ENCODE measurements at regions not wholly inside any gene's neighbourhood (a gene's known extent, or its start where the extent isn't known, plus 50 kb on each side); places are given as distances from the start of the nearest gene placed in this dataset.

DNA sequence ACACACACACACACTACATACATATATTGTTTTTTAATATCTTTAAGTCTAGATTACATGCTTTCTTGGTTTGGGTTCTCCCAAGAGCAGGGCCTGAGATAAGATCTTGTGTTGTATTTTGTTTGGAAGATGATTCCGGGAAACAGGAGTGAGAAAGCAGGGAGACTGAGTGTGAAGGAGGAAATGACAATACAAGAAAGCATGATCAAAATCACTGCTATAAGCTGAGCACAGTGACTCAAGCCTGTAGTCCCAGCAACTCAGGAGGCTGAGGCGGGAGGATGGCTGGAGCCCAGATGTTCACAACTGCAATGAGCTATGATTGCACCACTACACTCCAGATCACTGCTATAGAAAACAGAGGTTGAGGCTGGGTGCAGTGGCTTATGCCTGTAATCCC is 267.6 kb downstream of the SKIDA1 start:
- Histone ChIP-seq H3K4ac (replicated peaks; ENCODE audit: insufficient read length, low read depth, low read length) (no peak overlapping the region), H3K36me3 (ENCODE audit: control insufficient read depth in 2 of 4, insufficient read depth in 4 of 4, low read length in 3 of 4) (no peaks in the 10 kb centered on the region), H3K4me1 (replicated peaks in 1 of 4; ENCODE audit: control insufficient read depth in 3 of 4, insufficient read depth in 4 of 4, low read length in 3 of 4) (peaks cover 0 to 4% (median 1%) of the 10 kb centered on the region in 4 experiments; a peak in 3 of 7 replicates), H3K4me2 (ENCODE audit: insufficient read depth in 1 of 2, low read depth in 2 of 2, low read length in 2 of 2) (no peak overlapping the region), H3K9ac (replicated peaks in 1 of 4; ENCODE audit: extremely low read depth in 1 of 4, low read depth in 3 of 4, low read length in 3 of 4) (no peak overlapping the region), H4K8ac (ENCODE audit: extremely low read depth, insufficient read depth, low read length) (no peak overlapping the region), H2BK120ac (replicated peaks; ENCODE audit: low read depth, low read length) (no peak overlapping the region), H2BK15ac (ENCODE audit: low read length) (no peak overlapping the region), H3K79me2 (ENCODE audit: control insufficient read depth in 1 of 2, insufficient read depth in 2 of 2, low read length in 2 of 2) (no peaks in the 10 kb centered on the region), H4K5ac (ENCODE audit: insufficient read length, low read depth, low read length) (no peak overlapping the region), H4K20me1 (replicated peaks in 1 of 2; ENCODE audit: control insufficient read depth in 1 of 2, insufficient read depth in 2 of 2, low read length in 2 of 2) (no peaks in the 10 kb centered on the region), H3K27ac (ENCODE audit: low read depth, low read length) (no peak overlapping the region), H4K91ac (replicated peaks; ENCODE audit: insufficient read length, low read length) (no peak overlapping the region), H3K18ac (ENCODE audit: extremely low read depth, low read length) (no peak overlapping the region), H2BK20ac (ENCODE audit: low read length) (no peak overlapping the region), H3K27me3 (replicated peaks in 1 of 4; ENCODE audit: control insufficient read depth in 3 of 4, extremely low read depth in 1 of 4, insufficient read depth in 3 of 4, low read length in 3 of 4) (no peaks in the 10 kb centered on the region), H3K4me3 (ENCODE audit: extremely low read depth in 1 of 4, insufficient read depth in 2 of 4, low read depth in 3 of 4, low read length in 4 of 4) (no peak overlapping the region), H3K9me3 (ENCODE audit: insufficient read depth in 2 of 2, low read depth in 1 of 2, low read length in 1 of 2) (no peaks in the 10 kb centered on the region), H2BK12ac (ENCODE audit: low read depth, low read length) (no peak overlapping the region), H3K23ac (ENCODE audit: insufficient read length) (no peak overlapping the region), H3K14ac (ENCODE audit: insufficient read length) (no peak overlapping the region), H3K23me2 (ENCODE audit: low read depth, low read length) (no peaks in the 10 kb centered on the region), H3K79me1 (ENCODE audit: low read depth, low read length) (no peaks in the 10 kb centered on the region), H2AFZ (ENCODE audit: low read length) (no peak overlapping the region), H3K56ac (replicated peaks; ENCODE audit: insufficient read length, low read depth, low read length) (no peak overlapping the region), H2BK5ac (ENCODE audit: low read depth, low read length) (no peak overlapping the region), H2AK5ac (ENCODE audit: low read depth, low read length) (no peak overlapping the region)
- FAIRE-seq (no peak), DNase-seq (ENCODE audit: low read depth in 1 of 2, low spot score in 2 of 2) (no peak)
- TF ChIP-seq CHD1 (IDR thresholded peaks at IDR 0.05; ENCODE audit: low read depth, low read length) (no peak), GTF2F1 (IDR thresholded peaks at IDR 0.05; ENCODE audit: borderline replicate concordance, low read depth, low read length) (no peak), RNF2 (IDR thresholded peaks at IDR 0.05; ENCODE audit: borderline replicate concordance, low read depth, low read length, missing control alignments, poor library complexity, severe bottlenecking) (no peak)
- 68% methylated on average over 2 of the region's 2 CpGs; no CpG with 5 or more reads in 1 of the 2 experiments for WGBS, 2 experiments (ENCODE audit: extremely low coverage in 1 of 2, insufficient coverage in 1 of 2, insufficient read length in 1 of 2, insufficient replicate concordance in 2 of 2, low coverage in 1 of 2, low lambda C conversion rate in 2 of 2, missing lambda C conversion rate in 1 of 2)
- ChIA-PET POLR2A (ENCODE audit: partially characterized antibody) (interaction anchor here (0.6 kb wide), 1 partner anchor 329 kb away, joined by 3 read pairs; no protein-coding TSS in a partner anchor), CTCF (ENCODE audit: partially characterized antibody) (interaction anchor here (0.7 to 5.9 kb wide), 10 partner anchors 11 to 474 kb away, joined by 3 to 36 read pairs (median 4); no protein-coding TSS in a partner anchor)
